KG1 (cell line): ENCODE measurements at regions not wholly inside any gene's neighbourhood (a gene's known extent, or its start where the extent isn't known, plus 50 kb on each side); places are given as distances from the start of the nearest gene placed in this dataset.
"Not testable (repeated sequence)": the region's sequence is repeated elsewhere in the genome, so short reads cannot be mapped to it uniquely, and the experiment has no call there.

Experiments
- DNase-seq: peaks from one replicate; lab custom pipeline; 2025; lab: John Stamatoyannopoulos, UW

DNA sequence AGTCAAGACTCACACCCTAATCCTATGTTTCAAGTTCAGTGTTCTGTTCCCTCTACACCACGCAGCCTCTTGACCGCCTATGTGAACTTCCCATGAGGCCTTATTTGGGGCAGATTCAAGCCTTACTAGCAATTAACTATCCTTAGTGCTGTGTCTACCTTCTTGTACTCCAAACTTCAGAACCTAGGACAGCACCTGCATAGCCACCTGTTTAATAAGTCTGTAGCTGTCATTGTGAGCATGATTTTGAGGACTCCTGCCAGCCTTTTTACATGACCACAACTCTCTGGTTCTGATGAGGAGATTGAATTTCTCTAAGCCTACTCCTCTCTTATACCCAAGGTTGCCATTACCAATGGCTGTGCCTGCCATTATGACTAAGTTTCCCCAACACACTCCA lies 50.8 kb upstream of the PCSK1 start:
- no peak for DNase-seq

DNA sequence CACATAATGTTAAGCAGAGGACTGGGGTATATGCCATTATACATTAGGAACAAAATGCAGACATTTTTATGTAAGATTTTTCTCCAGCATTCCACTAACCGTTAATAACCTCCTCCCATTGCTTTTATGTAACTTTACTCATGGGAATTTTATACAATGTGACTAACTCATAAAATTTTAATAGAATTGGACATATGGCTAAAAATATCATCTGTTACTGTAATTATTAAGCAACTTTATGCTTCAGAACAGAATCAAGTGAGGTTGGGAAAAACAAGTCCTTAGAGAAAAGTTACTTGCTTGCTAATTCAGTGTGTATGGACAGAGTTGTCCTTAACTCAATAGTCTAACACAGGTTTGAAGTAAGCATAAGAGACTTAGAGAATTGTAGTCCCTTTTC lies 54.8 kb upstream of the PCSK1 start:
- no peak for DNase-seq

DNA sequence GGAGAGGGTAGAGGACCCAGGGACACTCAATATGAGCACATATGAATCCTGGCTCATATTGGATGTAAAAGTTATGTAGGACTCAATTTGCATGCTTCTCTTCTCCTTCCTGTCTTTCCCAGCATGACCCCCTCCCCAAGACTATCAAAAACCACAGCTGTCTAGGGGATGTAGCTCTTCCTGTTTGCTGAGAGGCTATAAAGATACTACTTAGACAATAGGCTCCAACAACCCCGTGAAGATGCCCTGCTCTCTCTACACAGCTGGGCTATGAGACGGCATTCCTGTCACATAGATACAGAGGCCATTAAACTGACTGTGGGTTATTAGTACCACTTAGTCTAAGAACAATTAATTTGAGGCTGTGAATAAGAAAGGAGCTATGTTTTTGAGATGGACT lies 56.5 kb upstream of the PCSK1 start:
- no peak for DNase-seq

DNA sequence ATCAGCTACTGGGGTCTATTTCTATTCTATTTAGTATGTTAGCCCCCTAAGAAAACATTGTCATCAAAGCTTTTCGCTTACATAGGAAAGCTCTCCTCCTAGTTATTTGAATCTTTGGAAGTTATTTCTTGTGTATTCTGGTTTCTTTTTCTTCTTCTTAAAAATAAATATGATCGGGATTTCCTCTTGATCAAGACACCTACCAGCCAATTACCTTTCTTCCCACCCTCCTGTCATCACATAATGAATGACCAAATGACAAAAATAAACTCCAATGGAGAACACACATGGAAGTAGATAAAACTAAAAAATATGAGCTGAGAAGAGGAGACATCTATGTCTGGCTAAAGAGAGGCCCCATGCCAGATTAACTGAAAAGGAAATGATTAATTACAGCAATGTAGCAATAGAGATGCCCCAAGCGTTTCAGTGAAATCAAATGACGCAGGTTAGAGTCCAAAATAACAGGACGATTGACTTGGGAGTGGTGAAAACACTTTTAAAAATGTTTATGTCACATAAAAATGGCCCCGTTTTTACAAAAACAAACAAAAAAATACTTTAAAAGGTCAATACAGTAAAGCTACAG lies 59.5 kb upstream of the PCSK1 start:
- DNase-seq = no peak

DNA sequence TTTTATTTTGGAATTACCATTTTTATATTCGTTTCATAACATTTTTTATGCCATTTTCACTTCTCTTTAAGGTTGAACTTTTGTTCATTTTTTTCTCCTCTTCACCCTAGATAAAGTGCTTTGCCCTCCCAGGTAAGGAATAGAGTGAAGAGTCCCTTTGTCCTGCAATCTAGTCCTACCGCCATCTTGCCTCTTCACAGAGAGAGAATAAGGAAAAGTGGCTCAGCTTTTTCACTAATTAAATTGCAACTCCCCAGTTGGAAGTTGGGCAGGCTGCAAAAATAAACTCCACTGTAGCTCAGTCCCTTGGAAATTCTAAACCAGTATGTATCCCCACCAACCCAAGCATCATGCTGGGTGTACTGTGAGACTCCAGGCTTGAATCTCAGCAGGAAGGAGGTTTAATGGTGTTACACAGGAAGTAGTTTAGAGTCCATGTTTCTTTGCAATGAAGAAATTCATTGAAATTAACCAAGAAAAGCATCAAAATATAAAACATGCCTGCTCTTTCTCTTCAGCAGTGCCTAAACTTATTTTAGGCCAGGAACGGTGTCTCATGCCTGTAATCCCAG lies 60.3 kb upstream of the PCSK1 start:
- DNase-seq = no peak

DNA sequence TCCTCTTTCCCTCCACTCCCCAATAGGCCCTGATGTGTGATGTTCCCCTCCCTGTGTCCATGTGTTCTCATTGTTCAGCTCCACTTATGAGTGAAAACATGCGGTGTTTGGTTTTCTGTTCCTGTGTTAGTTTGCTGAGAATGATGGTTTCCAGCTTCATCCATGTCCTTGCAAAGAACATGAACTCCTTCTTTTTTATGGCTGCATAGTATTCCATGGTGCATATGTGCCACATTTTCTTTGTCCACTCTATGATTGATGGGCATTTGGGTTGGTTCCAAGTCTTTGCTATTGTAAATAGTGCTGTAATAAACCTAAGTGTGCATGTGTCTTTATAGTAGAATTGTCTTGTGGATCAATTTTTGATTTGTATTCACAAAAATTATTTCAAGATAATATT lies 62.4 kb upstream of the PCSK1 start:
- not testable (repeated sequence) for DNase-seq

DNA sequence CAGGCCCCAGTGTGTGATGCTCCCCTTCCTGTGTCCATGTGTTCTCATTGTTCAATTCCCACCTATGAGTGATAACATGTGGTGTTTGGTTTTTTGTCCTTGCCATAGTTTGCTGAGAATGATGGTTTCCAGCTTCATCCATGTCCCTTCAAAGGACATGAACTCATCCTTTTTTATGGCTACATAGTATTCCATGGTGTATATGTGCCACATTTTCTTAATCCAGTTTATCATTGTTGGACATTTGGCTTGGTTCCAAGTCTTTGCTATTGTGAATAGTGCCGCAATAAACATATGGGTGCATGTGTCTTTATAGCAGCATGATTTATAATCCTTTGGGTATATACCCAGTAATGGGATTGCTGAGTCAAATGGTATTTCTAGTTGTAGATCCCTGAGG lies 64.0 kb upstream of the PCSK1 start:
- DNase-seq = not testable (repeated sequence)

DNA sequence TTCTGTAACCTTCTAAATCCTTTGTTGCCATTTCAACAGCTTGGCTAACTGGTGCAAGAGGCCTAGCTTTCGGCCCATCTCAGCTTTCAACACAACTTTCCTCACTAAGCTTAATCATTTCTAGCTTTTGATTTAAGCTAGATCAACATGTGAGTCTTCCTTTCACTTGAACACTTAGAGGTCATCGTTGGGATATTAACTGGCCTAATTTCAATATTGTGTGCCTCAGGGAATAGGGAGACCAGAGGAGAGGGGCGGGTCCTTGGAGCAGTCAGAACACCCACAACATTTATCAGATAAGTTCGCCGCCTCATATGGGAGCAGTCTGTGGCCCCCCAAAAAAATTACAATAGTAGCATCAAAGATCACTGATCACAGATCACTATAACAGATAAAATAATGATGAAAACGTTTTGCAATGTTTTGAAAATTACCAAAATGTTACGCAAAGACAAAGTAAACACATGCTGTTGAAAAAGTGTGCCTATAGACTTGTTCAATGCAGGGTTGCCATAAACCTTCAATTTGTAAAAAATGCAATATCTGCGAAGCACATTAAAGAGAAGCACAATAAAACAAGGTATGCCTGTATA lies 66.8 kb upstream of the PCSK1 start:
- DNase-seq = no peak

DNA sequence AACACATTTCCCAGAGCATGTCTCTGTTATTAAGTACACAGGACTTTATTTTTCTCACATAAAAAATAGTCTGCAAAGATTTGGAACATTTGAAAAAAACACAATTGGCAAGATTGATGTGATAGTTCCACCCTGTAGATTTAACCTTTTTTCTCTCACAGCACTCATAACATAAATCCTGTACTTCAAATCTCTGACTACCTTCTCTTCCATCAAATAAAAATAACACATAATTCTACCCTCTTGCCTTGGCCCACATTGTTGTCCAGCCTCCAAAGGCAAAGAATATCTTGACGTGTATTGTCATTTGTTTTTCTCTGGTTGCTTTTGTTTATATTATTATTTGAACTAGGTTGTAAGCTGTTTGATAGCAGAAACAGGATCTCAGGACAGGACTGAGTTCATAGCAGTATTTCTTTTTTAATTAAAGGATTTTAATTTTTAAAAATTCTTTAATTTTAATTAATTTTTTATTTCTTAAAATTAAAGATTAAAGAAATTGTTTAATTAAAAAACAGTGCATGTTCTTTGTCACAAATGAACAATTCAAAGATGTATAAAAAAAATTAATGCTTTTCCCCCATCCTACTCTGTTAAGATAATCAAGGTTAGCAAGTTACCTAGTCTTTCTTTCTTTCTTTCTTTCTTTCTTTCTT lies 69.1 kb upstream of the PCSK1 start:
- DNase-seq = no peak

DNA sequence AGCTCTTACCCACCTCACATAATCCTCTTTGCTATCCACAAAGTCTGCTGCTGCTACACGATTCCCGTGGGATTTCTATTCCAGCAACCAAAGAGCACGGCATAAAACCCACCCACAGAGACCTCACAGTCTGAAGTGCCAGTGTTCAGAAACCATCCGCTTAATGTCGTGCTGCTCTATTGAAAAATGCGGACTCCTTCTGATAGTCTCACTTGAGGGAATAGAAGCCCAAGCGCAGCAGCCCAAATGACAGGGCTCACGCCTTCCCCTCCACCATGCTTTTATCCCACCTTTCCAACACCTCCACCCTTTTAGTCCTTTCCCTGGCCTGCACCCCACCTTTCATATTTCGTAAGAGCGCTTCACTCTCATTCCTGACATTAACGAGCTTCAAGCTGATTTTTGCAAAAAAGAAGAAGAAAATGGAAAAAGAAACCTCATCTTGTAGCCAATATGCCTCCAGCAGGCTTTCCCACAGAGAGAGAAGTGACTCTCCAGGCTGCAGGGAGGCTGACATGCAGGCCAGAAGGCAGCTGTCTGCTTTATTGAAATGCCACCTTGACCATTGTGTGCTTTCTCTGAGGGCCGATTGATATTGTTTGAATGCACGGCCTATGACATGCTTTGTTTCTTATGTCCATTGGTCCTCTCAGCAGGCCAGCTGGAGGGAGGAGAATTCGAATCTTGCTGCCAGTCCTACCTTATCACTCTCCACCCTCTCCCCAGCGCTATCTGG lies 70.6 kb upstream of the PCSK1 start:
- DNase-seq = no peak

DNA sequence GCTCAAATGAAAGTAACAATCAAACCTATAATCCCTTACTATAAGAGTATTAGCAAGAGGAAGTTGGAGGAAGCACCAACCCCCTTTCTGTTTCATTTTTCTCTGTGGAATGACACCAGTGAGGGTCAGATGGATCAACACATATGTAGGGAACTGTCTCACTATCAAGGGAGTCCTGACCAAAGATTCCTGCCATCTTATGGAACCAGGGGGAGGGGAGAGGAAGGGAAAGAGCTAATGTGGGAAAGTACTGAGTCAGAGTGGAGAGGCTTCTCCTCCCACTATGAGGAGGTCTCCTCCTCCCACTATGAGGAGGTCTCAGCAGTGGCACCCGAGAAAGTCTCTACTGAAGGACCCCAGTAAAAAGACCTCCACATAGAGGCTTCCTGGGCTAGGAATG lies 73.3 kb upstream of the PCSK1 start:
- DNase-seq = no peak

DNA sequence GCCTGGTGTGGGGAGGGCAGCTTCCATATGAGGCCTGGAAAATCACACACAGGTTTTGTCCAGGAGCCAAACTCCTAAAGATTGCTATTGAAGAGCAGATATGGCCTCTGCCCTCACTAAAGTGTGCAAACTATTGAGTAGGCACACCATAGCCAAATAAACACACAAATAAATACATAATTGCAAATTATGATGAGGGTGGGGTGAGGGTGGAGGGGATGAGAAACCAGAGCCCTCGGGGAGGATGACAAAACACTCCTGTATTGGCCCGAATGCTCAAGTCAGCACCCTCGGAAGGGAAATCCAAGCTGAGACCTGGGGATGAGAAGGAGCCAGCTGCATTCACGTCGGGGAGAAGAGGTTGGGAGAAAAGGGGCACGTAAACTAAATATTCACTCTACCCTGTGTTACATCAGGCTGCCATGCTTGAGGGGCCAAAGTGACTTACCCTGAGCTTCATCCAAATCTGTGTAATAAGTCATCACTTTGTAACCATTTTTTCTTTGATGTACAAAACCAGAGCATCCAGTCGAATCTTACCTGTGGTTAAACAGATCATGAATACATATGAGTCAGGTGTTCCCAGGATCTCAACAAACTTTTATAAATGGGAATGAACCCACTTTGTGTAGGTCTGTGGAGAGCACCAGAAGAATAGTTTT lies 73.9 kb upstream of the PCSK1 start:
- no peak for DNase-seq

DNA sequence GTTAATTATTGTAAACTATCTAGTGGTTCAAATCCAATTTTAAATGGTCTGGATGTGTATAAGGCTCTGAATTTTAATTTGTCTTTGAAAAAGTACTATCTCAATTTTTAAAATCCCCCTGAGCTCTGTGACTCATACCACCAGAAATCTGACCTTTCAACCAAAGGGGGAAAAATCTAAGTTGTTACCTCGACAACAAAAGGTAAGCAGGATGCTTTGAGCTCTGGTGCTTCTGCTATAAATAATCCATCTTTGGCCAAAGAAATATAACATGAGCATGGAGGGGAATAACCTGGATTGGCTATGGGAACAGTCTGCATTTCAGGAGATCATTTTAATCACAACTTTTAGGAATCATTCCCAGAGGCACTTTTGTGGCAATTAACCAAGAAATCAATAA lies 76.3 kb upstream of the PCSK1 start:
- DNase-seq = no peak

DNA sequence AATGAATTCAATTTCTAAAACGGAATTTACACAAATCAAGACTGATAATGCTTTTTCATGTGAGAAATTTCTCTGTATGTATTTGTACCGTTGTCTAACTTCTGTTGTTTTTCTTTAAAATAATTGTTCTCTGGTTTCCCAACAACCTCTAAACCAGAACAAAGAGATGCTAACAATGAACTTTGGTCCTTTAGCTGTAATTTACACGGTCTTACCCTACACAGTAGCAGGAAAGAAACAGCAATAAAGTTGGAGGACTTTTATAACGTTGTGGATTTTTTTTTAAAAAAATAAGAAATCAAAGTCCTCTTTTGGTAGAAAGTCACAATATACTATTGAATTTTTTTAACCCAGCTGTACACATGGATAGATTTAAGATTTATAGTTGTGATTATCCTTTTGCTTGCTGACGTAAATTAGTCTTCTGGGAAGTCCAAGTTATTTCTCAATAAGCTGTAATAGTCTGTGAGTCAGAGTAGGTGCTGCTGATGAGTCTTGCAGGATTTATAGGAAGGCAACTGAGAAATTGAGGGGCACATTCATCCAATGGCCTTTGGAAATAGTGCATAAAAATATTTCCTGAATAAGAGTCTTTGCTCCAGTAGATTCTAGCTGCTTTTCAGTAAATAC lies 76.8 kb upstream of the PCSK1 start:
- DNase-seq = no peak

DNA sequence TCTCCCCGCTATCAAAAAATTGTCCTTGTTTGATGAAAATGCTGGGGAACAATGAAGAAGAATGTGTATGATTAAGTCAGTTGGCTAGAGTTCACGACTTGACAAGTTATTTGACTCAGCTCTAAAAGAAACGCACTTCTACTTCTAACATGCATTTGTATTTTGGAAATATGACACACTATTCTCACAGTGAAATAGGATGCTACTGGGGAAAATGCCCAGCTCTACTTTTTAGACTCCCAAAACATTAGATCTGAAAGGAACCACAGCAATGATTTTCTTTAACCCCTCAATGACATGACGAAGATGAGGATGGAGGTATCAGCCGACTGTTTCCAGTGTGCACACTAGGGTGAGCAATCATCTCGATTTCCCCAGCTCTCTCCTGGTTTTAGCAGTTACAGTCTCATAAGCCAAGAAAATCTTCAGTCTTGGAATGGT lies 83.6 kb upstream of the PCSK1 start:
- no peak for DNase-seq

DNA sequence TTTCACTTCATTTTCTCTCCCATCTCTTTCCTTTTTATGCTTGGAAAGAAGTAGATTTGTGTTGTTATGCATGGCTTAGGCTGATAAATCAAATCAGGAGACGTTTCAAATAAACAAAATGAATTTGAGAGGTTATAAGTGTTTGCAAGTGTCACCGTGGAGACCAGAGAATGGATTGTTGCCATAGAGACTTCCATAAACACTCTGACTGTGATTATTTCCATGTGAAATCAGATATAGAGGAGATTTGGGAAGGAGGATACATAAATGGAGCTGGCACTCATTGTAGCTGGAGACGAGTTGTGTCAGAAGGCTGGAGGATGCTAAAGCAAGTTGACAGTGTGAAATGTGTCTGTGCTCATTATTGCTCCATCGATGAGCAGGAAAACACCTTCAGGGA lies 84.2 kb upstream of the PCSK1 start:
- DNase-seq = no peak

DNA sequence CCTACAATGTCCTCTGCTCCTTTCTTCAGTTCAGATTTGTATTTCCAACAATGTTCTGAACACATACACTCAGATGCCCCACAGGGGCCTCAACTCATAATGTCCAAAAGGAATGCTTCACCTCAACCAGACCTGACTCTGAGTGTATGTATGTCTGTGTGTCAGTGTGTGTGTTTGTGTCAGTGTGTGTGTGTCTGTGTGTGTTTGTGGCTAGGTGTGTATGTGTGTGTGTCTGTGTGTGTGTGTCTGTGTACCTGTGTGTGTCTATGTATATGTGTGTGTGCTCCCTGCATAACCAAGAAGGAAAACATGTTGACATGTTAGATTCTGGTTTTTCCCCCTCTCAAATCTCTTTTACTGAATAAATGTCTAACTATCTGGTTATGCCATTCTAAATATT lies 87.3 kb upstream of the PCSK1 start:
- no peak for DNase-seq

DNA sequence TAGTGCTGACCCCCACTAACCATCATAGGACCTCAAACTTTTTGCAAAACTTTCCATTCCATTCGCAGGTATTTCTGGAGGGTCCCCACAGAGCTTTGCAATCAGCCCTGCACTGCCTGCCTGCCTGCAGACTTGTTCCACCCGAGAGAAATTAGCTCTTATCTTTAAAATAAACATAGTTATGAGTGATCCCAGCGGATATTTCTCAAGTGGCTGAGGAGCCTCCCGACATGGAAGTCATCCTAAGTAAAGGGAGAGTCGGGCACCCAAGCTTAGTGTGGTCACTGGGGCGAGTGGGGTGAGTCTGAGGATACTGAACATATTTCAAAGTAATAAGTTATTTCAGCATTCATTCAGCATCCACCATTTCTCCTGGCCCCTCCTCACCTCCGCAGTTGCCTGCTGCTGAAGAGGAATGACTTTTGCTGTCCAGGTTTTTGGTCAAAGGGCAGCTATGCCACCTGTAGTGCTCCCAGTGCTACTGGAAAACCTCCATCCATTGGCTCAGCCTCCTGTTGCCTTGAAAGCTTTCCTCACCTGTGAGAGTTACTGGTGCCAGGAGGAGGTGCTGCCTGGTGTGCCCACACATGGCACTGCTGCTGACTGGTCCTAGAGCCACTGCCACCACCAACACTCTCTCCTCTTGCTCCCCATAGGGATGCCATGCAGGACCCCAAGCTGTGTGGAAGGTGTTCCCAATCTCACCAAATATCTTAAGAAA lies 89.7 kb upstream of the PCSK1 start:
- no peak for DNase-seq

DNA sequence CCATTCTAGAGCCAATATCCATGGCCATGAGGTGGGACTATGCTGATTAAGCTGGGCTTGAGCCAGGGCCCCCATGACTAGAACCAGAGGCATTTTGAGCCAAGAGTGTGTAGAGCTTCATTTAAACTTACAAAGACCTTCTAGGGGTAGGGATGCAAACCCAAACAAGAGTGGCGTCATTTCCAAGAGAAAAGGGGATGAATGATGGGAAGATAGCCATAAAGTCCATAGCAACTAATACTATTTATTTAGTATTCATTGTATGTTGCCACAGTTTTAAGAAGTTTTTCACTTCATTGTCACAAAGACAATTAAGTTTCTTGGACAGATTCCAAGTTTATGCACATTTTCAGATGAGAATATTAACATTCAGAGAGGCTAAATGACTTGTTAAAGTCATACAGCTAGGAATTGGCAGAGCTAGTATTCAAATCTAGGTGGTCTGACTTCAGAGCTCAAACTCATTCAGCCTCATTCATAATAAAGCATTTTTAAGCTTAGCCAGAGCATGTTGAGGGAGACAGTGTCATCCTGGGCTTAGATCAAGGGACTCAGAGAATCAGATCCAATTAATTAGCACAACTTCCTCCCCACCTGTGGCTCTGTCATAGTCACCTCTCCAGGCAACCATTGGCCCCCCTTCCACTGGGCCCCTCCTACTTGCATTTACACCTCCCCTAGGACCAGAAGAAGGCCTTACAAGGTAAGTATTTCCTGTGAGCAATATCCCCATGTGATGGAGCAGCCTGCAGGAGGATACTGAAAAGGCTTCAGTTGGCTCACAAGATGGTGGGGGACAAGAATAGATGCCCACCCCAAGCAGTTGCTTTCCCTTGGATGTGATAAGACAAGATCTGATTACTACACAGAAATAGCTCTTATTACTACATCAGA lies 95.0 kb upstream of the PCSK1 start:
- DNase-seq = no peak

DNA sequence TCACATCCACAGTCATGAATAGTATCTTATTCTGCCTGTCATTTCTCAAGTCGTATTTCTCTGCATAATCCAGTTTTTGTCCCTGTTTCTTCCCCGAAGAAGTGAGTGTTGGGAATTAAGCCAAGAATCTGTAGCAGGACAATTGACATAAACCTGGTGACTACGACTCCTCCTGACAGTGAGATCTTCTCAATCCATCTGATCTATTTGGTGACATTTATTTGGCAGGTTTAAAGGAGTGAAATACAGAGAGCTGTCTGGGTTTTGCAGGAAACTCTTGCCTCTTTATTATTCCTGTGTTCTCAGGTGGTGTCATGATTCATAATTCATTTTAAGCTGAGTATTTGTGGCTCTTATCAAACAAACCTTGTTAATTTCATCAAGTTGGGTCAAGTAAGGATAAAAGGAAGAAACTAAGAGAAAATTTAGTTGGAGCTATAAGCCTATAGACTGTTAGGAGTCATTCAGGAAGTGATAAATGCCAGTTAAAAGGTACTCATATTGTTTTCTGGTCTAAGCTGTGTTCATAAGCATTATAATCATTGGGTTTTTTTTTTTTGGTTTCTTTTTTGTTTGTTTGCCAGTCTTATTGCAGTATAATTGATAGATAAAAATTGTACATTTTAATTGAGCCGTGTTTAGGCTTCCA lies 95.9 kb upstream of the PCSK1 start:
- DNase-seq = no peak
